ENCODE measurements at regions not wholly inside any gene's neighbourhood (a gene's known extent, or its start where the extent isn't known, plus 50 kb on each side); places are given as distances from the start of the nearest gene placed in this dataset.

DNA sequence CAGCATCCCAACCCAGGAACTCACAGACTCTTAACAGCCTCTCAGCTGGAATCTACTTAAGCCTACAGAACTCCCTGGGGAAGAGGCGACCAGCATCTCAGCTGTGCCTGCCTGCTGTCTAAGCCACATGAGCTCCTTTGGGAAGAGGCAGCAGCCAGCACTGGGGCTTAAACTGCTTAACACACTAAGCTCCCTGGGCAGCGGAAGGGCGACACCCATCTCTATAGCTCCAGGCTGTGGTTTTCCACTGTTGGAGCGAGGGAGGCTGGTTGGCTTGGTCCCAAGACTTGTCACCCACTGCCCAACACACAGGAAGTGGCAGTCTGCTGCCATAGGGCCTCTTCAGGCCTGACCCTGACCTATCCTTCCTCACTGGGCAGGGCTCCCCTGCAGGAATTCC lies 1544.1 kb upstream of the ADGRL3 start (continued):
- TF ChIP-seq CTCF (IDR thresholded peaks at IDR 0.05 in 2 of 3, conservative IDR thresholded peaks at IDR 0.05 in 1 of 3; ENCODE audit: control insufficient read depth in 2 of 3, extremely low read depth in 1 of 3, insufficient read depth in 1 of 3, low read depth in 3 of 3, low read length in 3 of 3) (no peak), JUND (IDR thresholded peaks at IDR 0.05; ENCODE audit: low read depth, low read length) (no peak)

DNA sequence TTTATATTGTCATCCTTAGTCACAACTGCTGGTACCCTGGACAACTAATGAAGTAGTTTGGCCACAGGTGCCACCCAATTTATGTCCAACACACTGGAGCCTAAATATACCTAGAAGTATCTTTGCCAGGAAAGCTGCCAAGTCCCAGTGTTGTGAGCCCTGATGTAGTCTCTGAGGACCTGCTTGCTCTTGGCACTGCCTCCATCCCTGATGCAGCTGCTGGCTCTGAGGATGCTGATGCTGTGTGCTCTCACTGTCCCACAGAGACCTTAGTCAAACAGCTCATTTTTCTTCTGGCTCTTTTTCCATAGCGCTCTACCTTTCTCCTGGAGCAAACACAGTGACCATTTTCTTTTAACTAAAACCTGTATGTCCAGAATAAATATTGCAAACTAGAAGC lies 1535.4 kb upstream of the ADGRL3 start:
- ChIA-PET SMC1A (ENCODE audit: uncharacterized antibody, unreplicated experiment) (no interaction called here), CTCF (no interaction called here)
- TF ChIP-seq SMARCA5 (IDR thresholded peaks at IDR 0.05) (no peak), NR2F1 (conservative IDR thresholded peaks at IDR 0.05) (no peak), CHD4 (IDR thresholded peaks at IDR 0.05) (no peak), IRF4 (IDR thresholded peaks at IDR 0.05; ENCODE audit: low read depth, low read length) (no peak), NBN (IDR thresholded peaks at IDR 0.05) (no peak), MXI1 (IDR thresholded peaks at IDR 0.05; ENCODE audit: low read depth, low read length) (no peak), USF1 (IDR thresholded peaks at IDR 0.05; ENCODE audit: borderline replicate concordance, extremely low read length, insufficient read depth, low read depth, low read length) (no peak)

More for the DNA sequence above, 1535.4 kb upstream of the ADGRL3 start:
- Histone ChIP-seq H3K4me2 (ENCODE audit: control insufficient read depth, insufficient read depth) (no peak overlapping the region), H3K4me3 (no peak overlapping the region), H3K36me3 (ENCODE audit: control insufficient read depth in 2 of 2, insufficient read depth in 2 of 2, low read length in 1 of 2) (no peaks in the 10 kb centered on the region), H4K20me1 (ENCODE audit: control insufficient read depth, insufficient read depth) (no peaks in the 10 kb centered on the region), H3K9me3 (replicated peaks; ENCODE audit: control insufficient read depth, insufficient read depth, low read length) (no peaks in the 10 kb centered on the region), H2AFZ (ENCODE audit: control insufficient read depth, low read depth, low read length) (no peak overlapping the region), H3K4me1 (ENCODE audit: control insufficient read depth, insufficient read depth, low read length) (no peaks in the 10 kb centered on the region), H3K9ac (ENCODE audit: control insufficient read depth, insufficient read depth, low read length) (no peak overlapping the region), H3K27me3 (replicated peaks in 1 of 2; ENCODE audit: control insufficient read depth in 2 of 2, insufficient read depth in 2 of 2, low read length in 1 of 2) (no peaks in the 10 kb centered on the region), H3K79me2 (ENCODE audit: control insufficient read depth, insufficient read depth, low read length) (no peaks in the 10 kb centered on the region), H3K27ac (ENCODE audit: control insufficient read depth, insufficient read depth) (no peak overlapping the region)
- in situ Hi-C loops (cut with MboI) (no loop called here), intact Hi-C loops (cut with micrococcal nuclease; ENCODE audit: unreplicated experiment) (no loop called here)
- 29% methylated on average over 1 of the region's 1 CpG for WGBS (ENCODE audit: insufficient coverage, insufficient replicate concordance, low lambda C conversion rate, missing lambda C conversion rate)
- ChIA-PET RAD21 (ENCODE audit: unreplicated experiment) (no interaction called here), POLR2A (no interaction called here)
- no TSS peak for BruUV-seq (replicated peaks)
- FAIRE-seq (no peak), ATAC-seq (no peak), DNase-seq (ENCODE audit: low read depth, low spot score) (no peak)

All from GM12878 (cell line).